Body of pancreas (tissue), 4 donors: ENCODE measurements at regions not wholly inside any gene's neighbourhood (a gene's known extent, or its start where the extent isn't known, plus 50 kb on each side); places are given as distances from the start of the nearest gene placed in this dataset.

Experiments used
- ATAC-seq: fragments of 150-250 bp; one replicate; pipeline ENCODE4 v1.9.1; 2016
- DNase-seq, 4 donors: peaks; one replicate each; pipeline ENCODE4 v3.0.0-alpha.2; 2019
- H3K27ac ChIP-seq, 4 donors: fragments of 200-600 bp; sonication (generic); 1 replicate in 3 of 4; 2 replicates in 1 of 4; pipeline versions ENCODE4 v1.5.1 to v1.6.1; 2016 to 2019; ENCODE audit warnings: mild to moderate bottlenecking in 1 of 4, mixed read lengths in 1 of 4, moderate library complexity in 1 of 4
- H3K27me3 ChIP-seq, 2 donors: fragments of 200-600 bp; sonication (generic); one replicate each; pipeline ENCODE4 v1.6.0; 2016; ENCODE audit warnings: mild to moderate bottlenecking in 1 of 2
- H3K36me3 ChIP-seq, 2 donors: fragments of 200-600 bp; sonication (generic); replicated peaks in 1 of 2; 2 replicates each; pipeline ENCODE4 v1.5.1; 2016; ENCODE audit warnings: low read depth in 2 of 2; ENCODE audit not compliant: insufficient read depth in 1 of 2
- H3K4me1 ChIP-seq: fragments of 200-600 bp; sonication (generic); one replicate; pipeline ENCODE4 v1.6.0; 2016
- H3K4me3 ChIP-seq, 2 donors: fragments of 200-600 bp; sonication (generic); 1 replicate in 1 of 2; 2 replicates in 1 of 2; pipeline ENCODE4 v1.5.1; 2016 to 2019
- H3K9me3 ChIP-seq, 3 donors: fragments of 200-600 bp; sonication (generic); 1 replicate in 2 of 3; 2 replicates in 1 of 3; pipeline ENCODE4 v1.5.1; 2016
- POLR2A ChIP-seq, 3 donors: fragments of 450-650 bp; IDR thresholded peaks; one replicate each; pipeline ENCODE4 v1.6.1; 2016; ENCODE audit warnings: antibody characterized with exemption in 3 of 3, mild to moderate bottlenecking in 2 of 3
- WGBS, 2 donors: methylation state at CpG; one replicate each; pipeline ENCODE4 v1.1.5; 2017; 5-methylcytosine and 5-hydroxymethylcytosine counted together
- intact Hi-C: fragments of 100-400 bp; cut with DNase I; formaldehyde crosslinking; loops from one replicate; pipeline ENCODE4 v1.15.1; 2023
- TF ChIP-seq, protein P1 (sequence below), 7 experiments: fragments of 450-650 bp in 4 of 7; fragments of 200-600 bp in 3 of 7; sonication (generic) in 3 of 7; IDR thresholded peaks; one replicate each; pipeline ENCODE4 v1.5.1; 2016 to 2019; ENCODE audit warnings: antibody characterized with exemption in 7 of 7

- no peak for DNase-seq
- Histone ChIP-seq H3K27me3 (no peaks in the 10 kb centered on the region), H3K4me3 (no peak overlapping the region), H3K4me1 (no peaks in the 10 kb centered on the region), H3K36me3 (no peaks in the 10 kb centered on the region), H3K27ac (no peak overlapping the region), H3K9me3 (no peaks in the 10 kb centered on the region)
- WGBS, 2 donors: 73 to 94% methylated on average over 1 of the region's 1 CpG
- intact Hi-C loops: no loop called here
- no peak for TF ChIP-seq POLR2A (IDR thresholded peaks at IDR 0.05)
- TF ChIP-seq, protein P1, sequence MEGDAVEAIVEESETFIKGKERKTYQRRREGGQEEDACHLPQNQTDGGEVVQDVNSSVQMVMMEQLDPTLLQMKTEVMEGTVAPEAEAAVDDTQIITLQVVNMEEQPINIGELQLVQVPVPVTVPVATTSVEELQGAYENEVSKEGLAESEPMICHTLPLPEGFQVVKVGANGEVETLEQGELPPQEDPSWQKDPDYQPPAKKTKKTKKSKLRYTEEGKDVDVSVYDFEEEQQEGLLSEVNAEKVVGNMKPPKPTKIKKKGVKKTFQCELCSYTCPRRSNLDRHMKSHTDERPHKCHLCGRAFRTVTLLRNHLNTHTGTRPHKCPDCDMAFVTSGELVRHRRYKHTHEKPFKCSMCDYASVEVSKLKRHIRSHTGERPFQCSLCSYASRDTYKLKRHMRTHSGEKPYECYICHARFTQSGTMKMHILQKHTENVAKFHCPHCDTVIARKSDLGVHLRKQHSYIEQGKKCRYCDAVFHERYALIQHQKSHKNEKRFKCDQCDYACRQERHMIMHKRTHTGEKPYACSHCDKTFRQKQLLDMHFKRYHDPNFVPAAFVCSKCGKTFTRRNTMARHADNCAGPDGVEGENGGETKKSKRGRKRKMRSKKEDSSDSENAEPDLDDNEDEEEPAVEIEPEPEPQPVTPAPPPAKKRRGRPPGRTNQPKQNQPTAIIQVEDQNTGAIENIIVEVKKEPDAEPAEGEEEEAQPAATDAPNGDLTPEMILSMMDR (IDR thresholded peaks at IDR 0.05): no peak
- no peak for ATAC-seq
Measured at GRCh38 chr2:41393621-41394020, 654.2 kb upstream of the PKDCC start.

DNA sequence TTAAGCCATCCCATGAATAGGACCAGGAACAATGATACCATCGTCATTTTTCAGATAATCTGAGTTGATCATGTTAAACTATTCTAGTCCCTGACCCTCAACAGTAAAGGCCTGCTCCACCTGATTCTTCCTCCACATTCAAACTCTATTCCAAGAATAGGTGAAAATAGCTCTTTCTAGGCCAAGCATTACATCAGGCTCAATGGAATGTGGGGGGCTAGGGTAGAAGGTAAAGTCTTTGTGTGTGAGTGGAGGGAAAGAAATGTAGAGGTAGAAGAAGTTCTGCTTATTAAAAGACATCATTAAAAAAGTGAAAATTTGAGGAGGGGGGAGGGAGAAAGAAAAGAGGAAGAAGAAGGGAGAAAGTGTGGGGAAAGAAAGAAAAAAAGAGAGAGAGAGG lies 653.3 kb upstream of the PKDCC start:
- H3K4me3 ChIP-seq: no peak overlapping the region
- TF ChIP-seq, protein P1 (IDR thresholded peaks at IDR 0.05): no peak
- no peak for TF ChIP-seq POLR2A (IDR thresholded peaks at IDR 0.05)
- no peak for ATAC-seq
- H3K4me1 ChIP-seq: no peaks in the 10 kb centered on the region
- no peak overlapping the region for H3K27ac ChIP-seq
- WGBS, 2 donors: 60 to 80% methylated on average over 1 of the region's 1 CpG
- H3K9me3 ChIP-seq: no peaks in the 10 kb centered on the region
- H3K27me3 ChIP-seq: no peaks in the 10 kb centered on the region
- intact Hi-C loops: no loop called here
- no peaks in the 10 kb centered on the region for H3K36me3 ChIP-seq
- DNase-seq: no peak

DNA sequence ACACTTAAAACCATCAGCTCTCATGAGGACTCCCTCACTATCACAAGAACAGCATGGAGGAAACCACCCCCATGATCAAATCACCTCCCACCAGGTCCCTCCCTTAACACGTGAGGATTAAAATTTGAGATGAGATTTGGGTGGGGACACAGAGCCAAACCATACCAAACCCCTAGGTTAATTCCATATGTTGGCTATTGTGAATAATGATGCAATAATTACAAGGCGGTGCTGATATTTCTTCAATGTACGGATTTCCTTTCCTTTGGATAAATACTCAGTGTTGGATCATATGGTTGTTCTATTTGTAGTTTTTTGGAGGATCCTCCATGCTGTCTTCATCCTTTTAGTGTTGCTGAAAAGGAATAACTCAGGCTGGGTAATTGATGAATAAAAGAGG lies 652.1 kb upstream of the PKDCC start:
- Histone ChIP-seq H3K27me3 (no peaks in the 10 kb centered on the region), H3K9me3 (no peaks in the 10 kb centered on the region), H3K4me3 (no peak overlapping the region), H3K4me1 (no peaks in the 10 kb centered on the region), H3K36me3 (no peaks in the 10 kb centered on the region), H3K27ac (no peak overlapping the region)
- TF ChIP-seq, protein P1 (IDR thresholded peaks at IDR 0.05): no peak
- TF ChIP-seq POLR2A (IDR thresholded peaks at IDR 0.05): no peak
- no peak for ATAC-seq
- intact Hi-C loops: no loop called here
- DNase-seq: no peak
- 71 to 78% methylated on average over 3 of the region's 3 CpGs for WGBS, 2 donors

DNA sequence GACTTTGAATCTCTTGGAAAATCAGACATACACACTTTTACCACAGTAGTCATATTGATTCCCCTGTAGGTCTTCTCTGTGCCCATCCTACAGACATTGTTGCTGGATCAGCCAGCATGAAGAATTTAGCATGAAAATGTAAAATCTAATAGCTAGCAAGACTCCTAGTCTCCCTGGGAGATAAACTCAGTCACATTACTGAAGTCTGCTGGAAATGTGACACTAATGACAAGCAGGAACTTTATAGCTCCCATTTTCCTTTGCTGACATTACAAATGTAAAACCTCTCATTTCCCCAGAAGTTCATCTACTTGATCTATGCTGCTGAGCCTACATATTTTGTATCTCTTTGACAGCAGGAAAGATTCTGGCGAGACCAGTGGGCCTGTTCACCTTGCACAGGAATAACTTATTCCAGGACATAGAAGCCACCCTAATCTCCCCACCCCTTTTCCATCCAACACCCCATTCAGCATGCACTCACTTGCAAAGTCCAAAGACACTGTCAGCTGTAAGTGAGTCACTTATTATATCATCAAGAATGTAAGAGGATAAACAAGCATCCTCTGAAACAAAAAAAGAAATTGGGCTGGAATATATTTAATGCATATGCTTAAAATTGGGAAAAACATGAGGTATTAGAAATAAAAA lies 648.3 kb upstream of the PKDCC start:
- no peaks in the 10 kb centered on the region for H3K27me3 ChIP-seq
- H3K4me3 ChIP-seq: no peak overlapping the region
- no peak overlapping the region for H3K27ac ChIP-seq
- no peaks in the 10 kb centered on the region for H3K4me1 ChIP-seq
- DNase-seq (no peak), ATAC-seq (no peak)
- H3K9me3 ChIP-seq: no peaks in the 10 kb centered on the region
- intact Hi-C loops: no loop called here
- WGBS, 2 donors: 53 to 59% methylated on average over 1 of the region's 1 CpG
- TF ChIP-seq, protein P1 (IDR thresholded peaks at IDR 0.05): no peak
- no peak for TF ChIP-seq POLR2A (IDR thresholded peaks at IDR 0.05)
- H3K36me3 ChIP-seq: no peaks in the 10 kb centered on the region

- DNase-seq: peak in 1 of 4 donors; percentile 10
- WGBS, 2 donors: 29 to 39% methylated on average over 6 of the region's 6 CpGs
- H3K9me3 ChIP-seq: no peaks in the 10 kb centered on the region
- intact Hi-C loops: no loop called here
- TF ChIP-seq, protein P1 (IDR thresholded peaks at IDR 0.05): peak in 1 of 7 experiments; percentile 2
- TF ChIP-seq POLR2A (IDR thresholded peaks at IDR 0.05): no peak
- H3K36me3 ChIP-seq: no peaks in the 10 kb centered on the region
- no peaks in the 10 kb centered on the region for H3K27me3 ChIP-seq
- no peaks in the 10 kb centered on the region for H3K4me1 ChIP-seq
- no peak for ATAC-seq
- no peak overlapping the region for H3K4me3 ChIP-seq
- no peak overlapping the region for H3K27ac ChIP-seq
Measured at GRCh38 chr2:41400088-41400665, 647.6 kb upstream of the PKDCC start.
